ENCODE measurements at regions not wholly inside any gene's neighbourhood (a gene's known extent, or its start where the extent isn't known, plus 50 kb on each side); places are given as distances from the start of the nearest gene placed in this dataset.

DNA sequence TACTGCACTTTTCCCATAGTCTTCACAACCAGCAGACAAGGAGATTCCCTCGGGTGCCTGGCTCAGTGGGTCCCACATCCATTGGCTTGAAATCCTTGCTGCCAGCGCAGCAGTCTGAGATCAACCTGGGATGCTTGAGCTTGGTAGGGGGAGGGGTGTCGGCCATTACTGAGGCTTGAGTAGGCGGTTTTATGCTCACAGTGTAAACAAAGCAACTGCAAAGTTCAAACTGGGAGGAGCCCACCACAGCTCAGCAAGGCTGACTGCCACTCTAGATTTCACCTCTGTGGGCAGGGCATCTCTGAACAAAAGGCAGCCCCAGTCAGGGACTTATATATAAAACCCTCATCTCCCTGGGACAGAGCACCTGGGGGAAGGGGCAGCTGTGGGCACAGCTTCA lies 512.3 kb upstream of the MPDZ start:
- in situ Hi-C loops (cut with MboI) (no loop called here), intact Hi-C loops (cut with micrococcal nuclease) (no loop called here)
- no peak for ATAC-seq
- Histone ChIP-seq H3K27ac (ENCODE audit: extremely low read depth, low read depth, low read length) (no peak overlapping the region), H3K79me2 (ENCODE audit: control insufficient read depth, insufficient read depth, low read length) (no peaks in the 10 kb centered on the region), H2AFZ (ENCODE audit: low read depth, low read length) (no peak overlapping the region), H3K9me1 (ENCODE audit: control insufficient read depth, insufficient read depth, low read length) (no peaks in the 10 kb centered on the region), H3K4me2 (ENCODE audit: insufficient read depth, low read length) (no peak overlapping the region), H3K9me3 (replicated peaks; ENCODE audit: control insufficient read depth, insufficient read depth, low read depth, low read length) (no peaks in the 10 kb centered on the region), H3K9ac (ENCODE audit: insufficient read depth in 1 of 2, low read depth in 2 of 2, low read length in 2 of 2) (no peak overlapping the region), H3K36me3 (ENCODE audit: control insufficient read depth, insufficient read depth, low read length) (no peaks in the 10 kb centered on the region), H3K27me3 (ENCODE audit: control insufficient read depth in 2 of 2, insufficient read depth in 2 of 2, low read length in 2 of 2) (no peaks in the 10 kb centered on the region), H3K4me1 (replicated peaks in 1 of 2; ENCODE audit: control insufficient read depth in 2 of 2, insufficient read depth in 2 of 2, low read length in 2 of 2) (no peaks in the 10 kb centered on the region), H4K20me1 (replicated peaks; ENCODE audit: control insufficient read depth, insufficient read depth, low read length) (no peaks in the 10 kb centered on the region), H3K4me3 (no peak overlapping the region)
- no peak for FAIRE-seq
- 8% methylated on average over 4 of the region's 4 CpGs for WGBS (ENCODE audit: insufficient coverage, low coverage, missing lambda C conversion rate)
- CTCF ChIA-PET (ENCODE audit: low intra/inter-chr PET ratio), result no interaction called here
- POLR2A ChIA-PET, result no interaction called here
- TF ChIP-seq XRCC3 (IDR thresholded peaks at IDR 0.05) (no peak), MTA3 (IDR thresholded peaks at IDR 0.05; ENCODE audit: borderline replicate concordance) (no peak), ATF6 (CRISPR knock-in tag; IDR thresholded peaks at IDR 0.05) (no peak), ZNF24 (IDR thresholded peaks at IDR 0.05) (no peak), ZNF146 (CRISPR knock-in tag; IDR thresholded peaks at IDR 0.05; ENCODE audit: unreplicated experiment) (no peak), ZNF431 (CRISPR knock-in tag; IDR thresholded peaks at IDR 0.05) (no peak), KLF6 (CRISPR knock-in tag; IDR thresholded peaks at IDR 0.05; ENCODE audit: borderline replicate concordance) (no peak), GATAD2A (IDR thresholded peaks at IDR 0.05) (no peak), BRD4 (IDR thresholded peaks at IDR 0.05) (no peak), MAFG (tag; conservative IDR thresholded peaks at IDR 0.05) (no peak)
- no TSS peak for BruUV-seq (replicated peaks)
- DNase-seq (ENCODE audit: extremely low read depth in 1 of 4, low spot score in 3 of 4), result no peak

Measured in K562 (cell line).